Kidney (tissue), 13 donors: ENCODE measurements at regions not wholly inside any gene's neighbourhood (a gene's known extent, or its start where the extent isn't known, plus 50 kb on each side); places are given as distances from the start of the nearest gene placed in this dataset.

Experiments used
- DNase-seq, 5 donors: peaks; one replicate each; pipeline ENCODE4 v3.0.0-alpha.2; 2013 to 2020
- FAIRE-seq: peaks from 2 replicates; lab custom pipeline; 2012; peaks lifted over from hg19 to GRCh38; lab: Jason Lieb, UNC
- H3K27ac ChIP-seq, 2 donors: one replicate each; pipeline ENCODE4 v1.7.0; 2013; ENCODE audit warnings: low read depth in 2 of 2, low read length in 2 of 2, inconsistent platforms in 1 of 2
- H3K27me3 ChIP-seq: one replicate; pipeline ENCODE4 v1.7.1; 2013; ENCODE audit warnings: low read length, inconsistent platforms; ENCODE audit not compliant: control insufficient read depth, insufficient read depth
- H3K36me3 ChIP-seq, 3 donors: one replicate each; pipeline versions ENCODE4 v1.7.0 to v1.7.1; 2013; ENCODE audit warnings: low read length in 3 of 3, control low read depth in 1 of 3, inconsistent platforms in 1 of 3; ENCODE audit not compliant: insufficient read depth in 3 of 3, control insufficient read depth in 2 of 3
- H3K4me1 ChIP-seq, 3 donors: one replicate each; pipeline versions ENCODE4 v1.7.0 to v1.7.1; 2013; ENCODE audit warnings: low read length in 3 of 3, inconsistent platforms in 1 of 3, low read depth in 1 of 3; ENCODE audit not compliant: control insufficient read depth in 2 of 3, insufficient read depth in 2 of 3
- H3K4me3 ChIP-seq, 3 donors: one replicate each; pipeline versions ENCODE4 v1.7.0 to v1.8.1; 2013; ENCODE audit warnings: low read length in 3 of 3, control low read depth in 1 of 3, inconsistent platforms in 1 of 3
- H3K9ac ChIP-seq, 3 donors: one replicate each; pipeline versions ENCODE4 v1.7.0 to v1.7.1; 2013; ENCODE audit warnings: low read length in 3 of 3, control low read depth in 1 of 3, inconsistent platforms in 1 of 3
- H3K9me3 ChIP-seq, 3 donors: one replicate each; pipeline versions ENCODE4 v1.7.0 to v1.7.1; 2013; ENCODE audit warnings: low read length in 3 of 3, control low read depth in 1 of 3, inconsistent platforms in 1 of 3; ENCODE audit not compliant: control insufficient read depth in 2 of 3, insufficient read depth in 1 of 3
- intact Hi-C: fragments of 100-400 bp; cut with DNase I; formaldehyde crosslinking; loops from one replicate; pipeline ENCODE4 v1.11.1; 2022
- TF ChIP-seq, protein P1 (sequence below): IDR thresholded peaks from 3 replicates; pipeline ENCODE4 v1.5.1; 2012; ENCODE audit warnings: mild to moderate bottlenecking, moderate library complexity, borderline replicate concordance; ENCODE audit not compliant: insufficient read depth; ENCODE audit errors: extremely low read depth
- donor health status: control.
- donor health status: control.
- donor health status: control.
- donor health status: control.
- donor health status: control.
- donor health status: DM: yes; HTN: yes; CAD: no.
- donor health status: Normal renal cell carcinoma (clear cell type).

DNA sequence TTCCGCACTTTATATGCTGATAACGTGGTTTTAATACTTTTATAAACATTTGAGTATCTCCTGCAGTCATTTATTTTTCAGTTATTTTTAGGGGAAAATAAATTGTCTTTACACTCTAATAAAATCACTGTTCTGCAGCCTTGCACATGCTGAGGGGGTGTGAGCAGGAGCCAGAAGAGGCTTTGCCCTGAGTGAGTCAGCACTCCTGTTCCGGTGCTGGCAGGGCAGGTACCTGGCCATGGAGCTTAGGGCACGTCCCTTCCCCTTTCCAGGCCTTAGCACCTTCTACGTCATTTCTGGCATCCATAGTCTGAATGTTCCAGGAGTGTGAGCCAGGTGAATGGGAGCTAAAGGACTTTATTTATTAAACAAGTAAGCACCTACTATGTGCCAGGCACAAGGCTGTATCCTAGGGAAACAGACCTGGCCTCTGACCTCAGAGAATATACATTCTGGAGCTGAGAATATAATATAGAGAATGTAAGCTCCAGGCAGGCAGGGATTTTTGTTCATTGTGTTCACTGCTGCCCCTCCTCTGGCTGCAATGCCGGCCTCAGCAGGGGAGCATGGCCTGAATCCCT, 402.9 kb downstream of the PTPRU start:
- FAIRE-seq = no peak
- TF ChIP-seq, protein P1, sequence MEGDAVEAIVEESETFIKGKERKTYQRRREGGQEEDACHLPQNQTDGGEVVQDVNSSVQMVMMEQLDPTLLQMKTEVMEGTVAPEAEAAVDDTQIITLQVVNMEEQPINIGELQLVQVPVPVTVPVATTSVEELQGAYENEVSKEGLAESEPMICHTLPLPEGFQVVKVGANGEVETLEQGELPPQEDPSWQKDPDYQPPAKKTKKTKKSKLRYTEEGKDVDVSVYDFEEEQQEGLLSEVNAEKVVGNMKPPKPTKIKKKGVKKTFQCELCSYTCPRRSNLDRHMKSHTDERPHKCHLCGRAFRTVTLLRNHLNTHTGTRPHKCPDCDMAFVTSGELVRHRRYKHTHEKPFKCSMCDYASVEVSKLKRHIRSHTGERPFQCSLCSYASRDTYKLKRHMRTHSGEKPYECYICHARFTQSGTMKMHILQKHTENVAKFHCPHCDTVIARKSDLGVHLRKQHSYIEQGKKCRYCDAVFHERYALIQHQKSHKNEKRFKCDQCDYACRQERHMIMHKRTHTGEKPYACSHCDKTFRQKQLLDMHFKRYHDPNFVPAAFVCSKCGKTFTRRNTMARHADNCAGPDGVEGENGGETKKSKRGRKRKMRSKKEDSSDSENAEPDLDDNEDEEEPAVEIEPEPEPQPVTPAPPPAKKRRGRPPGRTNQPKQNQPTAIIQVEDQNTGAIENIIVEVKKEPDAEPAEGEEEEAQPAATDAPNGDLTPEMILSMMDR = no peak

DNA sequence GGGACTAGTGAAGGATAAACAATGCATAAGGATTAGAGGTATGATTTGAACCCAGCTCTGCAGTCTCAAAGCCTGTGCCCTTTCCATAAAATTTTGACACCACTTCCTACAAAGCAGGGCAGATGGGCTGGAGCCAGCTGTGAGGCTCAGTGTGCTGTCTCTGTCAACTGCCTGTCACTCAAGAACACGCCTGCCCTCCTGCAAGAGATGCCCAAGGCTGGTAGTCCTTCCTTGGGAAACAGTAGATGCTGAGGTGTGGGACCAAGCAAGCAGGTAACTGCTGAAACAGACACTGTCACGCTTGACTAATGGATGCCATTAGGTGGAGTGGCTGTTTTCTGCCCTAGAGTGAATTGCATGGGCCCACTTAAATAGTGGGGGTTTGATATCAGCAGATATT, 402.0 kb downstream of the PTPRU start:
- Histone ChIP-seq H3K4me3 (no peak overlapping the region), H3K27me3 (no peaks in the 10 kb centered on the region), H3K9ac (no peak overlapping the region), H3K36me3 (no peaks in the 10 kb centered on the region), H3K27ac (no peak overlapping the region), H3K4me1 (no peaks in the 10 kb centered on the region), H3K9me3 (no peaks in the 10 kb centered on the region)
- peak in 1 of 5 donors; percentile 8 for DNase-seq
- intact Hi-C loops = no loop called here
- TF ChIP-seq, protein P1 = no peak
- FAIRE-seq = no peak

More for the DNA sequence above, 402.9 kb downstream of the PTPRU start:
- Histone ChIP-seq H3K9ac (no peak overlapping the region), H3K27ac (peak overlapping the region in 1 of 2 donors; percentile 35), H3K27me3 (no peaks in the 10 kb centered on the region), H3K9me3 (no peaks in the 10 kb centered on the region), H3K4me3 (no peak overlapping the region), H3K36me3 (no peaks in the 10 kb centered on the region), H3K4me1 (no peaks in the 10 kb centered on the region)
- intact Hi-C loops = no loop called here
- DNase-seq = peak in 3 of 5 donors; percentile 9 to 90 (median 25)

DNA sequence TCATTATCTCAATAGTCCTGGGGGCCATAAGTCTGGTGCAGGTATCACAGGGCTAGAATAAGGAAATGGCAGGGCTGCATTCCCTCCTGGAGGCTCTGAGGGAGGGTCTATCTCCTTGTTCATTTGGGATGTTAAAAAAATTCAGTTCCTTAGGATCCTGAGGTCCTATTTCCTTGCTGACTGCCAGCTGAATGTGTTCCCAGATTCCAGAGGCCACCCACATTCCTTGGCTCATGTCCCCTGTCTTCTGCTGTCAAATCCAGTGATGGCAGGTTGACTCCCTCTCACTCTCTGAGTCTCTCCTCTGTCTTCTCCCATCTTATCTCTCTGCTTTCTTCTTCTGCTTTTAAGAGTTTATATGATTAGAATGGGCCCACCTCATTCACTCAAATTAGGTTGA, 400.6 kb downstream of the PTPRU start:
- H3K27me3 ChIP-seq = no peaks in the 10 kb centered on the region
- no peaks in the 10 kb centered on the region for H3K4me1 ChIP-seq
- intact Hi-C loops = no loop called here
- H3K27ac ChIP-seq = no peak overlapping the region
- H3K9me3 ChIP-seq = no peaks in the 10 kb centered on the region
- H3K4me3 ChIP-seq = no peak overlapping the region
- TF ChIP-seq, protein P1 = no peak
- DNase-seq (no peak), FAIRE-seq (no peak)
- no peak overlapping the region for H3K9ac ChIP-seq
- no peaks in the 10 kb centered on the region for H3K36me3 ChIP-seq
